ENCODE measurements at regions not wholly inside any gene's neighbourhood (a gene's known extent, or its start where the extent isn't known, plus 50 kb on each side); places are given as distances from the start of the nearest gene placed in this dataset.

DNA sequence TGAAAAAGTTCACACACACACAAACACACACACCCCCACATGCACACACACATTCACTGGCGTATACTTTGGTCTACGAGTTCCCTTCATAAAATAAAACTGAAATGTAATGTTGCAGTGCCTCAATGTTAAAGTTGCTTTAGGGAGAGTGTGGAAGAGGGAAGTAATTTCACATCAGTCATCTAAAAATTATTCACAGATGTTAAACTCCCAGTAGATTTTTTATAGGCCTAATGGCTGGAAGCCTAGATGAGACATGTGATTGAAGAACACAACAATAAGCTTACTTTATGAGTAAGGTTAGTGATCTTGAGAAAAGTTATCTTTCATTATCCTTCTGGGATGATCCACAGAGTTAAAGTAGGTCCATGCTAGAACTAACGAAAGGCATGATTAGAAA is 506.7 kb upstream of the CNTNAP5 start:
- TF ChIP-seq, protein P1, sequence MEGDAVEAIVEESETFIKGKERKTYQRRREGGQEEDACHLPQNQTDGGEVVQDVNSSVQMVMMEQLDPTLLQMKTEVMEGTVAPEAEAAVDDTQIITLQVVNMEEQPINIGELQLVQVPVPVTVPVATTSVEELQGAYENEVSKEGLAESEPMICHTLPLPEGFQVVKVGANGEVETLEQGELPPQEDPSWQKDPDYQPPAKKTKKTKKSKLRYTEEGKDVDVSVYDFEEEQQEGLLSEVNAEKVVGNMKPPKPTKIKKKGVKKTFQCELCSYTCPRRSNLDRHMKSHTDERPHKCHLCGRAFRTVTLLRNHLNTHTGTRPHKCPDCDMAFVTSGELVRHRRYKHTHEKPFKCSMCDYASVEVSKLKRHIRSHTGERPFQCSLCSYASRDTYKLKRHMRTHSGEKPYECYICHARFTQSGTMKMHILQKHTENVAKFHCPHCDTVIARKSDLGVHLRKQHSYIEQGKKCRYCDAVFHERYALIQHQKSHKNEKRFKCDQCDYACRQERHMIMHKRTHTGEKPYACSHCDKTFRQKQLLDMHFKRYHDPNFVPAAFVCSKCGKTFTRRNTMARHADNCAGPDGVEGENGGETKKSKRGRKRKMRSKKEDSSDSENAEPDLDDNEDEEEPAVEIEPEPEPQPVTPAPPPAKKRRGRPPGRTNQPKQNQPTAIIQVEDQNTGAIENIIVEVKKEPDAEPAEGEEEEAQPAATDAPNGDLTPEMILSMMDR (IDR thresholded peaks at IDR 0.05; ENCODE audit: insufficient read depth, low read depth, low read length): no peak
- TF ChIP-seq EZH2 (IDR thresholded peaks at IDR 0.05; ENCODE audit: insufficient read depth, low read length): no peak
